ENCODE measurements at regions not wholly inside any gene's neighbourhood (a gene's known extent, or its start where the extent isn't known, plus 50 kb on each side); places are given as distances from the start of the nearest gene placed in this dataset.

GRCh38 chr12:123092866-123093265 lies 58.0 kb downstream of the PITPNM2 start:
- TF ChIP-seq CTCF (IDR thresholded peaks at IDR 0.05): no peak
- no peak for TF ChIP-seq POLR2A (IDR thresholded peaks at IDR 0.05)
